ENCODE measurements at regions not wholly inside any gene's neighbourhood (a gene's known extent, or its start where the extent isn't known, plus 50 kb on each side); places are given as distances from the start of the nearest gene placed in this dataset.

DNA sequence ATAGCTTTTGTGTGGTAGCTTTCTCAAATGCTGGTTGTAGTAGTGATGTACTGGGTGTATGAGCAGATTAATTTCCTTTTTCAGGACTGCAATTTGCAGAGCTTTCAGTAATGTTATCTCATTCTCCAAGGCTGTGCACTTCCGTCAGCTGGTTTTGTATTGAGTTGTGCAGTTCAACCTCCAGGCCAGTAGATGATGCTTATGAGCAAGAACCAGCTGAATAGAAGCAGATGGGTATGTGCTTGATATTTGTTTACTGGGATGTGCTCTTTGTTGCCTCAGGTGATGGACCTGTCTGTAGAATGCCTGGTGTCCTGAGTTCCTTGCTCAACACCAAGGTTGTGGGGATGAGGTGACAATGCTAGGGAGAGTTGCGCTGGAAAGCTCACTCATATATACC lies 462.8 kb downstream of the PCDH18 start:
- H3K36me3 ChIP-seq (ENCODE audit: control insufficient read depth in 2 of 3, insufficient read depth in 3 of 3, low read length in 3 of 3), result no peaks in the 10 kb centered on the region
- H3K27me3 ChIP-seq (ENCODE audit: control insufficient read depth in 2 of 2, insufficient read depth in 2 of 2, low read length in 2 of 2), result no peaks in the 10 kb centered on the region
- H3K4me1 ChIP-seq (ENCODE audit: control insufficient read depth in 2 of 2, insufficient read depth in 2 of 2, low read length in 2 of 2), result no peaks in the 10 kb centered on the region
- H3K27me3 Mint-ChIP-seq, result no peaks in the 10 kb centered on the region
- ChIA-PET POLR2A (no interaction called here), CTCF (no interaction called here)
- H3K4me3 ChIP-seq (ENCODE audit: low read length), result no peak overlapping the region
- H3K4me1 Mint-ChIP-seq, result no peaks in the 10 kb centered on the region
- ATAC-seq (no peak), DNase-seq (no peak)
- H3K4me3 Mint-ChIP-seq, result no peak overlapping the region
- H3K36me3 Mint-ChIP-seq, result no peaks in the 10 kb centered on the region
- no peak overlapping the region for H3K27ac Mint-ChIP-seq
- no peaks in the 10 kb centered on the region for H3K9me3 ChIP-seq (ENCODE audit: control insufficient read depth in 2 of 3, low read length in 3 of 3)
- H3K9me3 Mint-ChIP-seq, result peaks cover 0 to 31% (median 7%) of the 10 kb centered on the region in 11 donors
- intact Hi-C loops (cut with micrococcal nuclease), result no loop called here
- no peak overlapping the region for H3K27ac ChIP-seq (ENCODE audit: low read depth, low read length)

DNA sequence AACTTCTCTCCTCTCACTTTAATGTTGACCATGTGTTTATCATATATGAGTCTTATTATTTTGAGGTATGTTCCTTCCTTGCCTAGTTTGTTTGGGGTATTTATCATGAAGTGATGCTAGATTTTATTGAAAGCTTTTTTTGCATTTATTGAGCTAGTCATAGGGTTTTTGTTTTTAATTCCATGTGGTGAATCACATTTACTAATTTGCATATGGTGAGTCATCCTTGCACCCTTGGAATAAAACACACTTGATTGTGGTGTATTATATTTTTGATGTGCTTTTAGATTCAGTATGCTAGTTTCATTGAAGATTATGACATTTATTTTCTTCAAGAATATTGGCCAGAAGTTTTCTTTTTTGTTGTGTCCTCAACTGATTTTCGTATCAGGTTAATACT lies 464.6 kb downstream of the PCDH18 start:
- no peaks in the 10 kb centered on the region for H3K27me3 ChIP-seq (ENCODE audit: control insufficient read depth in 2 of 2, insufficient read depth in 2 of 2, low read length in 2 of 2)
- no peaks in the 10 kb centered on the region for H3K4me1 ChIP-seq (ENCODE audit: control insufficient read depth in 2 of 2, insufficient read depth in 2 of 2, low read length in 2 of 2)
- H3K4me3 Mint-ChIP-seq, result no peak overlapping the region
- H3K4me1 Mint-ChIP-seq, result no peaks in the 10 kb centered on the region
- H3K27ac Mint-ChIP-seq, result no peak overlapping the region
- H3K4me3 ChIP-seq (ENCODE audit: low read length), result no peak overlapping the region
- intact Hi-C loops (cut with micrococcal nuclease), result no loop called here
- no peak for ATAC-seq
- no peaks in the 10 kb centered on the region for H3K9me3 ChIP-seq (ENCODE audit: control insufficient read depth in 2 of 3, low read length in 3 of 3)
- ChIA-PET CTCF (interaction anchor here (0.7 kb wide), 1 partner anchor 12 kb away, joined by 3 read pairs; no protein-coding TSS in a partner anchor), POLR2A (no interaction called here)
- no peaks in the 10 kb centered on the region for H3K36me3 ChIP-seq (ENCODE audit: control insufficient read depth in 2 of 3, insufficient read depth in 3 of 3, low read length in 3 of 3)
- H3K27ac ChIP-seq (ENCODE audit: low read depth, low read length), result no peak overlapping the region
- no peak for DNase-seq
- peaks cover 0 to 28% (median 7%) of the 10 kb centered on the region in 11 donors for H3K9me3 Mint-ChIP-seq
- H3K27me3 Mint-ChIP-seq, result no peaks in the 10 kb centered on the region
- no peaks in the 10 kb centered on the region for H3K36me3 Mint-ChIP-seq

DNA sequence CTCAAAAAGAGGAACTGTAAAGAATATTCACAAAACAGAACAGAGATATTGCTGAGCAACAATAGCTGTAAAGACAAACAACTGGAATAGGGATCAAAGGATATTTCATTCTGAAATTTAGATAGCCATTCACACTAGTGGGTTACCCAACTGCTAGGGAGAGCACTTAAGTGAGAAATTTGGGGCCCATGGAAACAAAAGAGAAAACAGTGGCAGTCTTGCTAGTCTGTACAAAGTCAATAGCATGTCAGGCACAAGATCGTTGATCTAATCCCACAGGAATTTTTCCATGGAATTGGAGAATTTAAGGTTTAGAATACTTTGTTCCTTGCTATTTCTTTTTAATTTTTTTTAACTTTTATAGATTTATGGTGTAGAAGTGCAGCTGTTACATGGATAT lies 467.0 kb downstream of the PCDH18 start:
- no peak overlapping the region for H3K27ac Mint-ChIP-seq
- H3K4me3 Mint-ChIP-seq, result no peak overlapping the region
- peaks cover 0 to 23% (median 6%) of the 10 kb centered on the region in 11 donors for H3K9me3 Mint-ChIP-seq
- H3K9me3 ChIP-seq (ENCODE audit: control insufficient read depth in 2 of 3, low read length in 3 of 3), result no peaks in the 10 kb centered on the region
- no peaks in the 10 kb centered on the region for H3K36me3 ChIP-seq (ENCODE audit: control insufficient read depth in 2 of 3, insufficient read depth in 3 of 3, low read length in 3 of 3)
- no peak overlapping the region for H3K4me3 ChIP-seq (ENCODE audit: low read length)
- CTCF ChIA-PET, result no interaction called here
- no peaks in the 10 kb centered on the region for H3K27me3 Mint-ChIP-seq
- POLR2A ChIA-PET, result no interaction called here
- ATAC-seq, result no peak
- H3K27ac ChIP-seq (ENCODE audit: low read depth, low read length), result no peak overlapping the region
- DNase-seq, result no peak
- H3K36me3 Mint-ChIP-seq, result no peaks in the 10 kb centered on the region
- no peaks in the 10 kb centered on the region for H3K27me3 ChIP-seq (ENCODE audit: control insufficient read depth in 2 of 2, insufficient read depth in 2 of 2, low read length in 2 of 2)
- intact Hi-C loops (cut with micrococcal nuclease), result no loop called here
- no peaks in the 10 kb centered on the region for H3K4me1 ChIP-seq (ENCODE audit: control insufficient read depth in 2 of 2, insufficient read depth in 2 of 2, low read length in 2 of 2)
- no peaks in the 10 kb centered on the region for H3K4me1 Mint-ChIP-seq

DNA sequence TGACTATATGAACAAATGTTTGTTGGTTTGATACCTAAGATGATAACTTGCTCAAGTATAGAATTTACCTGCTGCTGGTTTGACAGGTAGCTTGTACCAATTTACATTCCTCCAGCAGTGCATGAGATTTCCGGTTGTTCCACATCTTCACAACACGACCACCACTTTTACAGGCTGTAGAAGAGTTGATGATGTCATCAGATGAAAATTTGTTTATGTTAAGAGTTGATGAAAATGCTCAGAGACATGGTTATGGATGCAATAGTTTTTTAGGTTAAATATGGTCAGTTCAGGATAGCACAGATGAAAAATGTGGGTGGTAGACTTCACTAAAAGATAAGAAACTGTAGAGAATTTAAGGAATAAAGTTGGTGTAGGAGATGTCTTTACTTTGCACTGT lies 468.3 kb downstream of the PCDH18 start:
- Mint-ChIP-seq H3K9me3 (peaks cover 0 to 23% (median 5%) of the 10 kb centered on the region in 11 donors), H3K4me1 (no peaks in the 10 kb centered on the region), H3K27me3 (no peaks in the 10 kb centered on the region), H3K27ac (no peak overlapping the region), H3K4me3 (no peak overlapping the region), H3K36me3 (no peaks in the 10 kb centered on the region)
- Histone ChIP-seq H3K9me3 (ENCODE audit: control insufficient read depth in 2 of 3, low read length in 3 of 3) (no peaks in the 10 kb centered on the region), H3K4me1 (ENCODE audit: control insufficient read depth in 2 of 2, insufficient read depth in 2 of 2, low read length in 2 of 2) (no peaks in the 10 kb centered on the region), H3K27me3 (ENCODE audit: control insufficient read depth in 2 of 2, insufficient read depth in 2 of 2, low read length in 2 of 2) (no peaks in the 10 kb centered on the region), H3K4me3 (ENCODE audit: low read length) (no peak overlapping the region), H3K36me3 (ENCODE audit: control insufficient read depth in 2 of 3, insufficient read depth in 3 of 3, low read length in 3 of 3) (no peaks in the 10 kb centered on the region), H3K27ac (ENCODE audit: low read depth, low read length) (no peak overlapping the region)
- ChIA-PET POLR2A (no interaction called here), CTCF (no interaction called here)
- intact Hi-C loops (cut with micrococcal nuclease), result no loop called here
- DNase-seq, result no peak
- no peak for ATAC-seq

DNA sequence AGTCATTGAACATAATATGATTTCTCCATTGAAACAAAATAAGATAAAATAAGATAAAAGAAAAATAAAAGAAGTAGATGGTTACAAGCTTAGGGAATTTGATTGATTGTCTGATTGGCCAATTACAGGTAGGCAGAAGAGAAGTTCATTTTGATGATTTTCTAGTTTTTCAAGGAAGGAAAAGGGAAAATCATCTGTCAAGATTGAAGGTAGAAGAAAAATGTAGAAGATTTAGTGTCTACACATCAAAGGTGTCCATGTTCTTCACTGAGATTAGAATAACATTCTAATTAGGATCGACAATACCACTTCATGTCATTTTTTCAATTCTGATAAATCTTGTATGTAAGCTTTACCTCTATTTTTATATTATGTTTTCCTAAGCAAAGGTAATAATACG lies 489.1 kb downstream of the PCDH18 start:
- H3K9me3 Mint-ChIP-seq, result peaks cover 0 to 16% (median 4%) of the 10 kb centered on the region in 11 donors
- Histone ChIP-seq H3K9me3 (ENCODE audit: control insufficient read depth in 2 of 3, low read length in 3 of 3) (no peaks in the 10 kb centered on the region), H3K4me1 (ENCODE audit: control insufficient read depth in 2 of 2, insufficient read depth in 2 of 2, low read length in 2 of 2) (no peaks in the 10 kb centered on the region), H3K27ac (ENCODE audit: low read depth, low read length) (no peak overlapping the region), H3K27me3 (ENCODE audit: control insufficient read depth in 2 of 2, insufficient read depth in 2 of 2, low read length in 2 of 2) (no peaks in the 10 kb centered on the region), H3K4me3 (ENCODE audit: low read length) (no peak overlapping the region), H3K36me3 (ENCODE audit: control insufficient read depth in 2 of 3, insufficient read depth in 3 of 3, low read length in 3 of 3) (no peaks in the 10 kb centered on the region)
- no peak for DNase-seq
- intact Hi-C loops (cut with micrococcal nuclease), result no loop called here
- H3K27me3 Mint-ChIP-seq, result no peaks in the 10 kb centered on the region
- POLR2A ChIA-PET, result no interaction called here
- no peak for ATAC-seq
- no peak overlapping the region for H3K4me3 Mint-ChIP-seq
- CTCF ChIA-PET, result no interaction called here
- no peaks in the 10 kb centered on the region for H3K36me3 Mint-ChIP-seq
- no peak overlapping the region for H3K27ac Mint-ChIP-seq
- no peaks in the 10 kb centered on the region for H3K4me1 Mint-ChIP-seq

DNA sequence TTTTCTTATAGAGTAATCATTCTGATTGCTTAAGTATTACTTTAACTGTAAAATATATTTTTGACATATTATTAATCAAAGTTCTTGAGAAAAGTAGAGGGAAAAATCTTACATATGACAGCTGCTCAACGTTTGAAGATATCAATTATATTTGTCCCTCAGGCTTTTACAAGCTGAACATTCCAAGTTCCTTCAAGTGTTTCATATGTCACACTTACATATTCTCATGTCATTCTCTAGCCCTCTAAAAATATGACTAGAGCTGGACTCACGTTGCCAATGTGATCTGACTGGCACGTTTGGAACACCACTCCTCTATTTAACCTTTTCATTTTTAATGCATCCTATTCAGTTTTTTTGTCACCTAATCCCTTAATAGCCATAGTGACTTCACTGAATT lies 492.9 kb downstream of the PCDH18 start:
- no peaks in the 10 kb centered on the region for H3K36me3 ChIP-seq (ENCODE audit: control insufficient read depth in 2 of 3, insufficient read depth in 3 of 3, low read length in 3 of 3)
- H3K9me3 ChIP-seq (ENCODE audit: control insufficient read depth in 2 of 3, low read length in 3 of 3), result no peaks in the 10 kb centered on the region
- no peak overlapping the region for H3K4me3 ChIP-seq (ENCODE audit: low read length)
- no peaks in the 10 kb centered on the region for H3K27me3 Mint-ChIP-seq
- POLR2A ChIA-PET, result no interaction called here
- intact Hi-C loops (cut with micrococcal nuclease), result no loop called here
- no peak overlapping the region for H3K27ac Mint-ChIP-seq
- no peaks in the 10 kb centered on the region for H3K4me1 ChIP-seq (ENCODE audit: control insufficient read depth in 2 of 2, insufficient read depth in 2 of 2, low read length in 2 of 2)
- no peak for DNase-seq
- H3K4me3 Mint-ChIP-seq, result no peak overlapping the region
- no peaks in the 10 kb centered on the region for H3K27me3 ChIP-seq (ENCODE audit: control insufficient read depth in 2 of 2, insufficient read depth in 2 of 2, low read length in 2 of 2)
- no peak overlapping the region for H3K27ac ChIP-seq (ENCODE audit: low read depth, low read length)
- no peaks in the 10 kb centered on the region for H3K4me1 Mint-ChIP-seq
- peaks cover 0 to 16% (median 4%) of the 10 kb centered on the region in 11 donors for H3K9me3 Mint-ChIP-seq
- CTCF ChIA-PET, result no interaction called here
- no peaks in the 10 kb centered on the region for H3K36me3 Mint-ChIP-seq
- ATAC-seq, result no peak

DNA sequence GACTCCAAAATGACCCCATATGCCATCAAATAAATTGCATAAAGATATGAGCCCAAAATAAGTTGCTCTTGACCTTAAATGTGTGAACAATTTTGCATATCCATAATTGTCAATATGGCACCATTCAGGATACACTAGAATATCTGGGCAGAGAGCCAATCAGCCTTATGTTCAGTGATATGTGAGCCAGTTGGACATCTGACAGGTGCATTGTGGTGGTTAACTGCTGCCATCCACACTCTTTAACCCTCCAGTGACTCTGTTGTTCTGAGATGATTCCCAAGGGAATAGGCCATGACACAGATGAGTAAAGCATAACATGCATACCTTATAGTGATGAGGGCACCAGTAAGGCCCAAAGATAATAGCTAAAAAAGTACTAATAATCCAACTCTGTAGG lies 500.1 kb downstream of the PCDH18 start:
- no peaks in the 10 kb centered on the region for H3K4me1 ChIP-seq (ENCODE audit: control insufficient read depth in 2 of 2, insufficient read depth in 2 of 2, low read length in 2 of 2)
- H3K36me3 ChIP-seq (ENCODE audit: control insufficient read depth in 2 of 3, insufficient read depth in 3 of 3, low read length in 3 of 3), result no peaks in the 10 kb centered on the region
- Mint-ChIP-seq H3K9me3 (peaks cover 0 to 19% (median 6%) of the 10 kb centered on the region in 11 donors), H3K36me3 (no peaks in the 10 kb centered on the region), H3K4me3 (no peak overlapping the region), H3K27me3 (no peaks in the 10 kb centered on the region), H3K4me1 (no peaks in the 10 kb centered on the region), H3K27ac (no peak overlapping the region)
- no peaks in the 10 kb centered on the region for H3K9me3 ChIP-seq (ENCODE audit: control insufficient read depth in 2 of 3, low read length in 3 of 3)
- ChIA-PET CTCF (no interaction called here), POLR2A (no interaction called here)
- no peaks in the 10 kb centered on the region for H3K27me3 ChIP-seq (ENCODE audit: control insufficient read depth in 2 of 2, insufficient read depth in 2 of 2, low read length in 2 of 2)
- intact Hi-C loops (cut with micrococcal nuclease), result no loop called here
- ATAC-seq, result no peak
- no peak overlapping the region for H3K4me3 ChIP-seq (ENCODE audit: low read length)
- no peak for DNase-seq
- H3K27ac ChIP-seq (ENCODE audit: low read depth, low read length), result no peak overlapping the region

Data from naive thymus-derived CD4-positive, alpha-beta T cell (primary cell).